OCI-LY1 (cell line): ENCODE measurements at regions not wholly inside any gene's neighbourhood (a gene's known extent, or its start where the extent isn't known, plus 50 kb on each side); places are given as distances from the start of the nearest gene placed in this dataset.

ENCODE experiments used
- H2AFZ ChIP-seq: fragments of 200-600 bp; sonication (generic), shearing (Covaris generic); 2 replicates; pipeline ENCODE4 v1.6.0; 2014; ENCODE audit warnings: antibody characterized with exemption, mild to moderate bottlenecking, low read length
- H3F3A ChIP-seq: fragments of 200-600 bp; sonication (generic), shearing (Covaris generic); 2 replicates; pipeline ENCODE4 v1.6.0; 2014; ENCODE audit warnings: mild to moderate bottlenecking, antibody characterized with exemption, low read length, moderate library complexity; ENCODE audit not compliant: insufficient read depth
- H3K27ac ChIP-seq: fragments of 200-600 bp; sonication (generic); 2 replicates; pipeline ENCODE4 v1.5.1; 2014; ENCODE audit warnings: low read length, mixed run types, mild to moderate bottlenecking, low read depth; ENCODE audit not compliant: poor library complexity, severe bottlenecking
- H3K27me3 ChIP-seq: fragments of 200-600 bp; sonication (generic); 2 replicates; pipeline ENCODE4 v1.6.0; 2014; ENCODE audit warnings: antibody characterized with exemption, mild to moderate bottlenecking, low read length, moderate library complexity; ENCODE audit not compliant: insufficient read depth
- H3K36me3 ChIP-seq: fragments of 200-600 bp; sonication (generic); 2 replicates; pipeline ENCODE4 v1.6.1; 2014; ENCODE audit warnings: mild to moderate bottlenecking, antibody characterized with exemption, low read length, moderate library complexity, mixed read lengths; ENCODE audit not compliant: insufficient read depth
- H3K4me1 ChIP-seq: fragments of 200-600 bp; sonication (generic); 2 replicates; pipeline ENCODE4 v1.5.1; 2014; ENCODE audit warnings: mild to moderate bottlenecking, low read length, moderate library complexity; ENCODE audit not compliant: insufficient read depth, severe bottlenecking
- H3K4me2 ChIP-seq: fragments of 200-600 bp; sonication (generic), shearing (Covaris generic); 2 replicates; pipeline ENCODE4 v1.6.1; 2014; ENCODE audit warnings: low read length
- H3K4me3 ChIP-seq: fragments of 200-600 bp; sonication (generic); 2 replicates; pipeline ENCODE4 v1.5.1; 2014; ENCODE audit warnings: low read length, low read depth, mild to moderate bottlenecking, mixed read lengths; ENCODE audit not compliant: poor library complexity, severe bottlenecking
- H3K79me2 ChIP-seq: fragments of 200-600 bp; shearing (Covaris generic); 2 replicates; pipeline ENCODE4 v1.6.1; 2016; ENCODE audit warnings: mixed run types, low read length, mixed read lengths; ENCODE audit not compliant: insufficient read depth
- H3K9ac ChIP-seq: fragments of 200-600 bp; sonication (generic), shearing (Covaris generic); 2 replicates; pipeline ENCODE4 v1.6.1; 2014; ENCODE audit warnings: mild to moderate bottlenecking, low read length, mixed read lengths
- H3K9me2 ChIP-seq: fragments of 200-600 bp; sonication (generic), shearing (Covaris generic); 2 replicates; pipeline ENCODE4 v1.6.1; 2014; ENCODE audit warnings: low read depth, mild to moderate bottlenecking, low read length, mixed read lengths
- H3K9me3 ChIP-seq: fragments of 200-600 bp; shearing (Covaris generic); 2 replicates; pipeline ENCODE4 v1.6.1; 2014; ENCODE audit warnings: low read length, mixed read lengths
- H4K20me1 ChIP-seq: fragments of 200-600 bp; sonication (generic), shearing (Covaris generic); 2 replicates; pipeline ENCODE4 v1.6.0; 2016; ENCODE audit warnings: mild to moderate bottlenecking, low read length; ENCODE audit not compliant: insufficient read depth
- EZH2 ChIP-seq: fragments of 200-600 bp; sonication (generic), shearing (Covaris generic); IDR thresholded peaks from 2 replicates; pipeline ENCODE4 v1.8.0; 2017; ENCODE audit warnings: borderline replicate concordance, mixed run types, mild to moderate bottlenecking, antibody characterized with exemption, low read length, moderate library complexity, mixed read lengths
- TF ChIP-seq, protein P1 (sequence below): fragments of 200-600 bp; sonication (generic), shearing (Covaris generic); IDR thresholded peaks from 2 replicates; pipeline ENCODE4 v1.5.1; 2017; ENCODE audit warnings: mild to moderate bottlenecking, antibody characterized with exemption, low read length, moderate library complexity, mixed read lengths

DNA sequence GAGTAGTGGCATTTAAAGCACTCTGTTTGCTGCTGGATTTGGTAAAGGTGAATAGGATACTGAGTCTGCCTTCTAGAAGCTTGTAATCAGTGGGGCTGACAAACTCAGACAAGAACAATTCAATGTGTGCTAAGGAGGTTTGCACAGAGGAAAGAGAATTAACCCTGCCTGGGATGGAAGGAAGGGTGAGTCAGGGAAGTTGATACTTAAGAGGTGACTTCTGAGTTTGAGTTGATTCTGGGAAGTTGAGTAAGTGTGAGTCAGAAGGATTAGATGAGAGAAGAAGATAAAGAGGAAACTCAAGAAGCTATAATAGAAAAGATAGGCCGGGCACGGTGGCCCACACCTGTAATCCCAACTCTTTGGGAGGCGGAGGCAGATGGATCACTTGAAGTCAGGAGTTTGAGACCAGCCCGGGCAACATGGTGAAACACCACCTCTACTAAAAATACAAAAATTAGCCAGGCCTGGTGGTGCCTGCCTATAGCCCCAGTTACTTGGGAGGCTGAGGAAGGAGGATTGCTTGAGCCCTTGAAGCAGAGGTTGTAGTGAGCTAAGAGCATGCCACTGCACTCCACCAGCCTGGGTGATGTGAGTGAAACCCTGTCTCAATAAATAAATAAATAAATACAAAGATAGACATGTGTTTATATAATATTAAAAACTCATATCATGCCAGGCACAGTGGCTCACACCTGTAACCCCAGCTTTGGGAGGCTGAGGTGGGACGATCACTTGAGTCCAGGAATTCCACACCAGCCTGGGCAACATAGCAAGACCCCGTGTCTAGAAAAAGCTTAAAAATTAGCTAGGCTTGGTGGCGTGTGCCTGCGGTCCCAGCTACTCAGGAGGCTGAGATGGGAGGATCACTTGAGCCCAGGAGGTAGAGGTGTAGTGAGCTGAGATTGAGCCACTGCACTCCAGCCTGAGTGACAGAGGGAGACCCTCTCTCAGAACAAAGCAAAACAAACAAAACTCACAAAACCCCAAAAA lies 126.8 kb upstream of the CPM start:
- Histone ChIP-seq H3K9ac (no peak overlapping the region), H3K9me2 (no peaks in the 10 kb centered on the region), H3K4me1 (no peaks in the 10 kb centered on the region), H4K20me1 (no peaks in the 10 kb centered on the region), H3K27me3 (no peaks in the 10 kb centered on the region), H3K9me3 (no peaks in the 10 kb centered on the region), H3K27ac (no peak overlapping the region), H3K4me3 (no peak overlapping the region), H3K79me2 (no peaks in the 10 kb centered on the region), H3F3A (no peaks in the 10 kb centered on the region), H3K36me3 (no peaks in the 10 kb centered on the region), H3K4me2 (no peak overlapping the region), H2AFZ (no peak overlapping the region)
- TF ChIP-seq, protein P1, sequence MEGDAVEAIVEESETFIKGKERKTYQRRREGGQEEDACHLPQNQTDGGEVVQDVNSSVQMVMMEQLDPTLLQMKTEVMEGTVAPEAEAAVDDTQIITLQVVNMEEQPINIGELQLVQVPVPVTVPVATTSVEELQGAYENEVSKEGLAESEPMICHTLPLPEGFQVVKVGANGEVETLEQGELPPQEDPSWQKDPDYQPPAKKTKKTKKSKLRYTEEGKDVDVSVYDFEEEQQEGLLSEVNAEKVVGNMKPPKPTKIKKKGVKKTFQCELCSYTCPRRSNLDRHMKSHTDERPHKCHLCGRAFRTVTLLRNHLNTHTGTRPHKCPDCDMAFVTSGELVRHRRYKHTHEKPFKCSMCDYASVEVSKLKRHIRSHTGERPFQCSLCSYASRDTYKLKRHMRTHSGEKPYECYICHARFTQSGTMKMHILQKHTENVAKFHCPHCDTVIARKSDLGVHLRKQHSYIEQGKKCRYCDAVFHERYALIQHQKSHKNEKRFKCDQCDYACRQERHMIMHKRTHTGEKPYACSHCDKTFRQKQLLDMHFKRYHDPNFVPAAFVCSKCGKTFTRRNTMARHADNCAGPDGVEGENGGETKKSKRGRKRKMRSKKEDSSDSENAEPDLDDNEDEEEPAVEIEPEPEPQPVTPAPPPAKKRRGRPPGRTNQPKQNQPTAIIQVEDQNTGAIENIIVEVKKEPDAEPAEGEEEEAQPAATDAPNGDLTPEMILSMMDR, result no peak
- TF ChIP-seq EZH2, result no peak

- H3K9me3 ChIP-seq, result no peaks in the 10 kb centered on the region
- H3K4me3 ChIP-seq, result no peak overlapping the region
- no peaks in the 10 kb centered on the region for H3K27me3 ChIP-seq
- H3K36me3 ChIP-seq, result no peaks in the 10 kb centered on the region
- no peaks in the 10 kb centered on the region for H3K79me2 ChIP-seq
- H4K20me1 ChIP-seq, result no peaks in the 10 kb centered on the region
- H3F3A ChIP-seq, result no peaks in the 10 kb centered on the region
- no peaks in the 10 kb centered on the region for H3K4me1 ChIP-seq
- H3K27ac ChIP-seq, result no peak overlapping the region
- H2AFZ ChIP-seq, result no peak overlapping the region
- TF ChIP-seq, protein P1, result no peak
- TF ChIP-seq EZH2, result no peak
- no peak overlapping the region for H3K9ac ChIP-seq
- no peak overlapping the region for H3K4me2 ChIP-seq
- H3K9me2 ChIP-seq, result no peaks in the 10 kb centered on the region
Observed at GRCh38 chr12:69061574-69061973, 128.6 kb upstream of the CPM start.

DNA sequence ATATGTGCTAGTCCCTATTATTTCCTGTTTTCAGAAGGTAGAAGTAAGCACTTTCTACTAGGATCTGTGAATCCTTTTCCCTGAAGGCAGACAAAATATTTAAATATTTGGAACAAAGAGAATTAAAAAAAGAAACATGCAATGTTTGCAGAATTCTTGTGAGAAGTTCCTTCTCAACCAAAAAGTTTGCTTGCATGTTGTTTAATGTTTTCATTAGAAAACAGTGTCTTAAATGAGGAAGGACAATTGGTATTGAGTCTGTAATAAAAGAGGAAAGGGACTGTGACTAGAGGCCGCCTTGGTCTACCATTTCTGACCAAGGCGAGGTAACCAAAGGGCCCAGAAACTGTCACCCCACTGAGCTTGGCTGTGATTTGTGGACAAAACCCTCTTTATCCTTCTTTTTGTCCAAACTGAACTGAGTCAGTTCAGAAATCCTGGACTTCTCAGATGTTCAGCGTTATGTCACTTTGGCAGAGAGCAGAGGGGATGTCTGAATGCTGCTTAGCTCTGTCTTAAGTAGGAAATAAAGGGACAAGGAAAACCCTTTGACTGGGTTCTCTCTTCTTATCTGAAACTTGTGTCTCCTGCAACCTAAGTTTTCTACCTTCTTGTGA lies 129.8 kb upstream of the CPM start:
- Histone ChIP-seq H3K9me2 (no peaks in the 10 kb centered on the region), H3K27me3 (no peaks in the 10 kb centered on the region), H4K20me1 (no peaks in the 10 kb centered on the region), H2AFZ (no peak overlapping the region), H3K4me2 (no peak overlapping the region), H3K79me2 (no peaks in the 10 kb centered on the region), H3K9me3 (no peaks in the 10 kb centered on the region), H3K36me3 (no peaks in the 10 kb centered on the region), H3K9ac (no peak overlapping the region), H3K4me1 (no peaks in the 10 kb centered on the region), H3K27ac (no peak overlapping the region), H3K4me3 (no peak overlapping the region), H3F3A (no peaks in the 10 kb centered on the region)
- no peak for TF ChIP-seq EZH2
- TF ChIP-seq, protein P1, result no peak
